Stimulated activated naive B cell treated with anti-CD40 and anti-IgM and Interleukin-4, amounts not matched to agents 10 μg/mL and 1 μg/mL and 100 μg/mL, for 72 hours (primary cell): ENCODE measurements at regions not wholly inside any gene's neighbourhood (a gene's known extent, or its start where the extent isn't known, plus 50 kb on each side); places are given as distances from the start of the nearest gene placed in this dataset.

Experiments
- ATAC-seq, 2 donors: fragments of 150-1000 bp; cut with Tn5 transposase; replicated peaks; 2 replicates each; pipeline ENCODE4 v1.10.0; 2021; ENCODE audit warnings: moderate library complexity in 1 of 2
- DNase-seq: peaks from one replicate; pipeline ENCODE4 v3.0.0; 2021
- H3K27ac Mint-ChIP-seq: one replicate; pipeline ENCODE4 v1.8.0; 2022; ENCODE audit warnings: mild to moderate bottlenecking, mixed read lengths
- H3K27me3 Mint-ChIP-seq, 2 donors: one replicate each; pipeline ENCODE4 v1.8.0; 2022; ENCODE audit warnings: mixed read lengths in 2 of 2
- H3K36me3 Mint-ChIP-seq, 2 donors: one replicate each; pipeline ENCODE4 v1.8.0; 2022; ENCODE audit warnings: mixed read lengths in 2 of 2, mild to moderate bottlenecking in 1 of 2
- H3K4me1 Mint-ChIP-seq, 2 donors: one replicate each; pipeline ENCODE4 v1.8.0; 2022; ENCODE audit warnings: mixed read lengths in 2 of 2, mild to moderate bottlenecking in 1 of 2
- H3K4me3 Mint-ChIP-seq, 2 donors: one replicate each; pipeline ENCODE4 v1.8.0; 2022; ENCODE audit warnings: mild to moderate bottlenecking in 2 of 2, mixed read lengths in 2 of 2, moderate library complexity in 1 of 2
- H3K9me3 Mint-ChIP-seq, 2 donors: one replicate each; pipeline ENCODE4 v1.8.0; 2022; ENCODE audit warnings: mixed read lengths in 2 of 2, mild to moderate bottlenecking in 1 of 2

- Mint-ChIP-seq H3K27ac (no peak overlapping the region), H3K9me3 (no peaks in the 10 kb centered on the region), H3K36me3 (no peaks in the 10 kb centered on the region), H3K4me3 (no peak overlapping the region), H3K27me3 (peaks cover 0 to 5% of the 10 kb centered on the region in 2 donors), H3K4me1 (no peaks in the 10 kb centered on the region)
- ATAC-seq: no peak
- DNase-seq: no peak
These were observed 476.1 kb downstream of the SOX6 start for GRCh38 chr11:15880291-15880690.

- H3K27me3 Mint-ChIP-seq: peaks cover 0 to 5% of the 10 kb centered on the region in 2 donors
- no peak overlapping the region for H3K27ac Mint-ChIP-seq
- no peaks in the 10 kb centered on the region for H3K4me1 Mint-ChIP-seq
- DNase-seq (no peak), ATAC-seq (no peak)
- H3K4me3 Mint-ChIP-seq: no peak overlapping the region
- H3K36me3 Mint-ChIP-seq: no peaks in the 10 kb centered on the region
- no peaks in the 10 kb centered on the region for H3K9me3 Mint-ChIP-seq
These were observed 473.4 kb downstream of the SOX6 start for GRCh38 chr11:15882876-15883454.

- DNase-seq (no peak), ATAC-seq (no peak)
- Mint-ChIP-seq H3K9me3 (no peaks in the 10 kb centered on the region), H3K27ac (no peak overlapping the region), H3K4me3 (no peak overlapping the region), H3K36me3 (no peaks in the 10 kb centered on the region), H3K4me1 (no peaks in the 10 kb centered on the region), H3K27me3 (peaks cover 0 to 5% of the 10 kb centered on the region in 2 donors)
These were observed 472.9 kb downstream of the SOX6 start for GRCh38 chr11:15883455-15883920.

- H3K9me3 Mint-ChIP-seq: no peaks in the 10 kb centered on the region
- H3K4me1 Mint-ChIP-seq: no peaks in the 10 kb centered on the region
- H3K36me3 Mint-ChIP-seq: no peaks in the 10 kb centered on the region
- DNase-seq (no peak), ATAC-seq (no peak)
- H3K4me3 Mint-ChIP-seq: no peak overlapping the region
- H3K27me3 Mint-ChIP-seq: peaks cover 0 to 5% of the 10 kb centered on the region in 2 donors
- H3K27ac Mint-ChIP-seq: no peak overlapping the region
These were observed 472.2 kb downstream of the SOX6 start for GRCh38 chr11:15884141-15884540.

- H3K27me3 Mint-ChIP-seq: peaks cover 0 to 5% of the 10 kb centered on the region in 2 donors
- no peak overlapping the region for H3K4me3 Mint-ChIP-seq
- no peak overlapping the region for H3K27ac Mint-ChIP-seq
- no peaks in the 10 kb centered on the region for H3K36me3 Mint-ChIP-seq
- H3K9me3 Mint-ChIP-seq: no peaks in the 10 kb centered on the region
- DNase-seq (no peak), ATAC-seq (no peak)
- H3K4me1 Mint-ChIP-seq: no peaks in the 10 kb centered on the region
These were observed 471.4 kb downstream of the SOX6 start for GRCh38 chr11:15884777-15885540.

- Mint-ChIP-seq H3K9me3 (no peaks in the 10 kb centered on the region), H3K27me3 (peaks cover 0 to 5% of the 10 kb centered on the region in 2 donors), H3K4me3 (no peak overlapping the region), H3K36me3 (no peaks in the 10 kb centered on the region), H3K27ac (no peak overlapping the region), H3K4me1 (no peaks in the 10 kb centered on the region)
- ATAC-seq: no peak
- DNase-seq: no peak
These were observed 470.5 kb downstream of the SOX6 start for GRCh38 chr11:15885854-15886253.

- H3K36me3 Mint-ChIP-seq: no peaks in the 10 kb centered on the region
These were observed 470.0 kb downstream of the SOX6 start for GRCh38 chr11:15886299-15886698.

GRCh38 chr11:15886866-15887265, 469.5 kb downstream of the SOX6 start:
- Mint-ChIP-seq H3K4me3 (no peak overlapping the region), H3K9me3 (no peaks in the 10 kb centered on the region), H3K27ac (no peak overlapping the region), H3K4me1 (no peaks in the 10 kb centered on the region), H3K27me3 (peaks cover 0 to 5% of the 10 kb centered on the region in 2 donors), H3K36me3 (no peaks in the 10 kb centered on the region)
- no peak for ATAC-seq
- no peak for DNase-seq

More at GRCh38 chr11:15886299-15886698, 470.0 kb downstream of the SOX6 start:
- H3K27me3 Mint-ChIP-seq: peaks cover 0 to 5% of the 10 kb centered on the region in 2 donors
- H3K4me1 Mint-ChIP-seq: no peaks in the 10 kb centered on the region
- no peak for ATAC-seq
- no peak for DNase-seq
- H3K27ac Mint-ChIP-seq: no peak overlapping the region
- no peak overlapping the region for H3K4me3 Mint-ChIP-seq
- no peaks in the 10 kb centered on the region for H3K9me3 Mint-ChIP-seq

- no peaks in the 10 kb centered on the region for H3K4me1 Mint-ChIP-seq
- no peak overlapping the region for H3K27ac Mint-ChIP-seq
- no peaks in the 10 kb centered on the region for H3K27me3 Mint-ChIP-seq
- no peak for DNase-seq
- no peak for ATAC-seq
- H3K36me3 Mint-ChIP-seq: no peaks in the 10 kb centered on the region
- no peaks in the 10 kb centered on the region for H3K9me3 Mint-ChIP-seq
- no peak overlapping the region for H3K4me3 Mint-ChIP-seq
These were observed 467.6 kb downstream of the SOX6 start for GRCh38 chr11:15888556-15889345.

- no peak overlapping the region for H3K4me3 Mint-ChIP-seq
- no peaks in the 10 kb centered on the region for H3K36me3 Mint-ChIP-seq
- no peak for ATAC-seq
- no peaks in the 10 kb centered on the region for H3K4me1 Mint-ChIP-seq
- H3K27me3 Mint-ChIP-seq: no peaks in the 10 kb centered on the region
- DNase-seq: no peak
- H3K9me3 Mint-ChIP-seq: no peaks in the 10 kb centered on the region
- no peak overlapping the region for H3K27ac Mint-ChIP-seq
These were observed 466.8 kb downstream of the SOX6 start for GRCh38 chr11:15889363-15890030.

- H3K4me1 Mint-ChIP-seq: no peaks in the 10 kb centered on the region
- ATAC-seq (no peak), DNase-seq (no peak)
- no peak overlapping the region for H3K4me3 Mint-ChIP-seq
- H3K9me3 Mint-ChIP-seq: no peaks in the 10 kb centered on the region
- H3K36me3 Mint-ChIP-seq: no peaks in the 10 kb centered on the region
- H3K27me3 Mint-ChIP-seq: no peaks in the 10 kb centered on the region
- no peak overlapping the region for H3K27ac Mint-ChIP-seq
These were observed 466.2 kb downstream of the SOX6 start for GRCh38 chr11:15890031-15890713.

- H3K9me3 Mint-ChIP-seq: no peaks in the 10 kb centered on the region
- H3K36me3 Mint-ChIP-seq: no peaks in the 10 kb centered on the region
- H3K27me3 Mint-ChIP-seq: no peaks in the 10 kb centered on the region
- H3K27ac Mint-ChIP-seq: no peak overlapping the region
- no peak overlapping the region for H3K4me3 Mint-ChIP-seq
- DNase-seq (no peak), ATAC-seq (no peak)
- H3K4me1 Mint-ChIP-seq: no peaks in the 10 kb centered on the region
These were observed 463.3 kb downstream of the SOX6 start for GRCh38 chr11:15893080-15893492.

- H3K4me1 Mint-ChIP-seq: no peaks in the 10 kb centered on the region
- no peak overlapping the region for H3K4me3 Mint-ChIP-seq
- no peaks in the 10 kb centered on the region for H3K9me3 Mint-ChIP-seq
- no peaks in the 10 kb centered on the region for H3K27me3 Mint-ChIP-seq
- H3K36me3 Mint-ChIP-seq: no peaks in the 10 kb centered on the region
- no peak overlapping the region for H3K27ac Mint-ChIP-seq
- ATAC-seq: no peak
- no peak for DNase-seq
These were observed 460.3 kb downstream of the SOX6 start for GRCh38 chr11:15896026-15896425.

GRCh38 chr11:15896530-15896929, 459.8 kb downstream of the SOX6 start:
- Mint-ChIP-seq H3K9me3 (no peaks in the 10 kb centered on the region), H3K36me3 (no peaks in the 10 kb centered on the region), H3K4me3 (no peak overlapping the region), H3K27me3 (no peaks in the 10 kb centered on the region), H3K27ac (no peak overlapping the region), H3K4me1 (no peaks in the 10 kb centered on the region)
- no peak for ATAC-seq
- no peak for DNase-seq
